ENCODE measurements at regions not wholly inside any gene's neighbourhood (a gene's known extent, or its start where the extent isn't known, plus 50 kb on each side); places are given as distances from the start of the nearest gene placed in this dataset.
"Not testable (repeated sequence)": the region's sequence is repeated elsewhere in the genome, so short reads cannot be mapped to it uniquely, and the experiment has no call there.

- ATAC-seq (ENCODE audit: low FRiP score) = peak; percentile 91
- no peak for TF ChIP-seq CTCF (IDR thresholded peaks at IDR 0.05)
- DNase-seq (ENCODE audit: low spot score) = no peak
Observed at GRCh38 chr13:83449668-83450395, 432.4 kb downstream of the SLITRK1 start.

- DNase-seq (ENCODE audit: low spot score) = no peak
- ATAC-seq (ENCODE audit: low FRiP score) = no peak
- TF ChIP-seq CTCF (IDR thresholded peaks at IDR 0.05) = no peak
Observed at GRCh38 chr13:83440465-83440864, 441.8 kb downstream of the SLITRK1 start.

GRCh38 chr13:83439464-83439863 lies 442.8 kb downstream of the SLITRK1 start:
- DNase-seq (ENCODE audit: low spot score); ATAC-seq (ENCODE audit: low FRiP score): not testable (repeated sequence)

- ATAC-seq (ENCODE audit: low FRiP score) (no peak), DNase-seq (ENCODE audit: low spot score) (no peak)
- no peak for TF ChIP-seq CTCF (IDR thresholded peaks at IDR 0.05)
Observed at GRCh38 chr13:83423861-83424260, 458.4 kb downstream of the SLITRK1 start.

- no peak for TF ChIP-seq CTCF (IDR thresholded peaks at IDR 0.05)
- ATAC-seq (ENCODE audit: low FRiP score) = no peak
- no peak for DNase-seq (ENCODE audit: low spot score)
Observed at GRCh38 chr13:83423381-83423780, 458.9 kb downstream of the SLITRK1 start.

- no peak for DNase-seq (ENCODE audit: low spot score)
- ATAC-seq (ENCODE audit: low FRiP score) = no peak
- TF ChIP-seq CTCF (IDR thresholded peaks at IDR 0.05) = no peak
Observed at GRCh38 chr13:83414393-83414792, 467.9 kb downstream of the SLITRK1 start.

- no peak for TF ChIP-seq CTCF (IDR thresholded peaks at IDR 0.05)
- ATAC-seq (ENCODE audit: low FRiP score) (no peak), DNase-seq (ENCODE audit: low spot score) (no peak)
Observed at GRCh38 chr13:83386609-83387008, 495.7 kb downstream of the SLITRK1 start.

Data from omental fat pad (tissue), 3 donors.